ENCODE measurements at regions not wholly inside any gene's neighbourhood (a gene's known extent, or its start where the extent isn't known, plus 50 kb on each side); places are given as distances from the start of the nearest gene placed in this dataset.
"Not testable (repeated sequence)": the region's sequence is repeated elsewhere in the genome, so short reads cannot be mapped to it uniquely, and the experiment has no call there.

GRCh38 chr1:99540744-99541143 lies 105.2 kb upstream of the PALMD start:
- DNase-seq, result no peak

GRCh38 chr1:99544328-99544727 lies 101.6 kb upstream of the PALMD start:
- DNase-seq, result peak in 1 of 5 experiments; percentile 49

GRCh38 chr1:99546432-99547416 lies 99.2 kb upstream of the PALMD start:
- peak in 1 of 5 experiments; percentile 7 for DNase-seq

GRCh38 chr1:99548943-99549605 lies 96.8 kb upstream of the PALMD start:
- no peak for DNase-seq

GRCh38 chr1:99550198-99550597 lies 95.7 kb upstream of the PALMD start:
- DNase-seq, result no peak

- no peak for DNase-seq
These were observed 93.9 kb upstream of the PALMD start for GRCh38 chr1:99551812-99552614.

- DNase-seq, result no peak
These were observed 92.6 kb upstream of the PALMD start for GRCh38 chr1:99553301-99553700.

GRCh38 chr1:99553819-99554218 lies 92.1 kb upstream of the PALMD start:
- DNase-seq, result not testable (repeated sequence)

- DNase-seq, result no peak
These were observed 91.2 kb upstream of the PALMD start for GRCh38 chr1:99554727-99555126.

GRCh38 chr1:99557546-99558202 lies 88.2 kb upstream of the PALMD start:
- no peak for DNase-seq

GRCh38 chr1:99559166-99559565 lies 86.7 kb upstream of the PALMD start:
- DNase-seq, result no peak

GRCh38 chr1:99560207-99561040 lies 85.5 kb upstream of the PALMD start:
- DNase-seq, result peak in 1 of 5 experiments; percentile 20

GRCh38 chr1:99561952-99562351 lies 84.0 kb upstream of the PALMD start:
- DNase-seq, result no peak

- DNase-seq, result no peak
These were observed 80.2 kb upstream of the PALMD start for GRCh38 chr1:99565606-99566289.

GRCh38 chr1:99566290-99567021 lies 79.5 kb upstream of the PALMD start:
- no peak for DNase-seq

- peak in 1 of 5 experiments; percentile 10 for DNase-seq
These were observed 75.3 kb upstream of the PALMD start for GRCh38 chr1:99570486-99571089.

- DNase-seq, result no peak
These were observed 74.7 kb upstream of the PALMD start for GRCh38 chr1:99571092-99571734.

- no peak for DNase-seq
These were observed 72.3 kb upstream of the PALMD start for GRCh38 chr1:99573431-99574217.
